IMR-90 (cell line): ENCODE measurements at regions not wholly inside any gene's neighbourhood (a gene's known extent, or its start where the extent isn't known, plus 50 kb on each side); places are given as distances from the start of the nearest gene placed in this dataset.

Experiments used
- ATAC-seq: fragments of 200-7000 bp; cut with Tn5 transposase; 2 replicates; pipeline ENCODE4 v1.9.1; 2020; ENCODE audit warnings: low read depth, mild to moderate bottlenecking, moderate library complexity
- BruUV-seq: library from RNA; stranded (reverse); fragments of 400-500 nt; replicated peaks from 2 replicates; lab custom pipeline; 2021; lab: Mats Ljungman, UMichigan
- CTCF ChIA-PET: fragments of 300-600 bp; formaldehyde crosslinking; extraction: SDS; loops from one replicate; lab custom pipeline; 2021; ENCODE audit warnings: antibody characterized with exemption; lab: Yijun Ruan, JAX
- POLR2A ChIA-PET: fragments of 300-600 bp; sonication (Branson Sonifier 250); formaldehyde crosslinking; loops from one replicate; lab custom pipeline; 2022; ENCODE audit warnings: antibody characterized with exemption; ENCODE audit not compliant: unreplicated experiment; lab: Charles Lee
- DNase-seq: peaks from one replicate; pipeline ENCODE4 v3.0.0; 2013
- H2AFZ ChIP-seq: replicated peaks from 2 replicates; pipeline ENCODE3; 2013; ENCODE audit warnings: low read length, mild to moderate bottlenecking; ENCODE audit not compliant: poor library complexity
- H2AK5ac ChIP-seq: 2 replicates; pipeline ENCODE4 v1.6.1; 2013; ENCODE audit warnings: low read depth, low read length, inconsistent platforms
- H2AK9ac ChIP-seq: replicated peaks from 2 replicates; pipeline ENCODE3; 2013; ENCODE audit warnings: mild to moderate bottlenecking, low read depth, low read length, moderate library complexity; ENCODE audit not compliant: poor library complexity
- H2BK120ac ChIP-seq: 2 replicates; pipeline ENCODE4 v1.6.1; 2013; ENCODE audit warnings: low read depth, low read length, inconsistent platforms
- H2BK15ac ChIP-seq: 3 replicates; pipeline ENCODE4 v1.6.1; 2013; ENCODE audit warnings: low read depth, low read length, inconsistent platforms
- H2BK20ac ChIP-seq: 2 replicates; pipeline ENCODE4 v1.6.1; 2013; ENCODE audit warnings: low read depth, mild to moderate bottlenecking, inconsistent platforms, low read length, moderate library complexity
- H2BK5ac ChIP-seq: 2 replicates; pipeline ENCODE4 v1.6.1; 2013; ENCODE audit warnings: mild to moderate bottlenecking, low read depth, low read length, inconsistent platforms; ENCODE audit not compliant: poor library complexity, severe bottlenecking
- H3K14ac ChIP-seq: replicated peaks from 2 replicates; pipeline ENCODE4 v1.6.1; 2013; ENCODE audit warnings: low read depth, low read length, inconsistent platforms
- H3K18ac ChIP-seq: 2 replicates; pipeline ENCODE4 v1.6.1; 2013; ENCODE audit warnings: low read depth, low read length, control low read depth
- H3K23ac ChIP-seq: 2 replicates; pipeline ENCODE4 v1.6.1; 2013; ENCODE audit warnings: low read depth, low read length, inconsistent platforms
- H3K27ac ChIP-seq: 2 replicates; pipeline ENCODE4 v1.5.1; 2013; ENCODE audit warnings: mild to moderate bottlenecking, control low read depth, low read length; ENCODE audit not compliant: insufficient read depth
- H3K27me3 ChIP-seq: 2 replicates; pipeline ENCODE4 v1.6.1; 2013; ENCODE audit warnings: low read length; ENCODE audit not compliant: control insufficient read depth, insufficient read depth
- H3K36me3 ChIP-seq: 2 replicates; pipeline ENCODE4 v1.6.1; 2013; ENCODE audit warnings: low read length, mixed read lengths; ENCODE audit not compliant: control insufficient read depth, insufficient read depth
- H3K4ac ChIP-seq: 2 replicates; pipeline ENCODE4 v1.6.1; 2013; ENCODE audit warnings: low read depth, low read length, inconsistent platforms
- H3K4me1 ChIP-seq: 2 replicates; pipeline ENCODE4 v1.6.1; 2013; ENCODE audit warnings: low read length, mixed read lengths; ENCODE audit not compliant: control insufficient read depth, insufficient read depth
- H3K4me2 ChIP-seq: 2 replicates; pipeline ENCODE4 v1.6.1; 2013; ENCODE audit warnings: low read depth, mild to moderate bottlenecking, control low read depth, low read length, moderate library complexity
- H3K4me3 ChIP-seq: 2 replicates; pipeline ENCODE4 v1.5.1; 2013; ENCODE audit warnings: low read depth, mild to moderate bottlenecking, control low read depth, low read length, moderate library complexity; ENCODE audit not compliant: insufficient read depth
- H3K56ac ChIP-seq: 2 replicates; pipeline ENCODE4 v1.6.1; 2013; ENCODE audit warnings: low read length, inconsistent platforms; ENCODE audit not compliant: insufficient read depth; ENCODE audit errors: extremely low read depth
- H3K79me1 ChIP-seq, 2 experiments: 2 replicates each; pipeline ENCODE4 v1.6.1; 2013; ENCODE audit warnings: low read length in 2 of 2, inconsistent platforms in 1 of 2, low read depth in 1 of 2
- H3K9ac ChIP-seq: 2 replicates; pipeline ENCODE4 v1.6.1; 2013; ENCODE audit warnings: low read depth, low read length, control low read depth
- H3K9me1 ChIP-seq: 2 replicates; pipeline ENCODE4 v1.6.1; 2013; ENCODE audit warnings: low read length, inconsistent platforms; ENCODE audit not compliant: insufficient read depth
- H3K9me3 ChIP-seq: 2 replicates; pipeline ENCODE4 v1.6.1; 2013; ENCODE audit warnings: low read length; ENCODE audit not compliant: control insufficient read depth, insufficient read depth
- H4K20me1 ChIP-seq: 2 replicates; pipeline ENCODE4 v1.6.1; 2013; ENCODE audit warnings: low read length, inconsistent platforms; ENCODE audit not compliant: insufficient read depth
- H4K5ac ChIP-seq: 2 replicates; pipeline ENCODE4 v1.6.1; 2013; ENCODE audit warnings: mild to moderate bottlenecking, low read depth, low read length, control low read depth
- H4K8ac ChIP-seq, 2 experiments: 2 replicates each; pipeline ENCODE4 v1.6.1; 2013; ENCODE audit warnings: low read depth in 2 of 2, low read length in 2 of 2, control low read depth in 1 of 2, inconsistent platforms in 1 of 2
- H4K91ac ChIP-seq: 2 replicates; pipeline ENCODE4 v1.6.1; 2013; ENCODE audit warnings: low read depth, low read length, inconsistent platforms; ENCODE audit not compliant: insufficient read depth
- CEBPB ChIP-seq: IDR thresholded peaks from 2 replicates; pipeline ENCODE4 v1.6.1; 2012; ENCODE audit warnings: low read depth, low read length, improper control_type of control experiment
- MAFK ChIP-seq: IDR thresholded peaks from 2 replicates; pipeline ENCODE4 v1.6.1; 2012; ENCODE audit warnings: low read depth, low read length, improper control_type of control experiment
- MAZ ChIP-seq: IDR thresholded peaks from 2 replicates; pipeline ENCODE4 v1.6.1; 2012; ENCODE audit warnings: low read depth, mild to moderate bottlenecking, low read length, improper control_type of control experiment, moderate library complexity, borderline replicate concordance
- NFE2L2 ChIP-seq: fragments of 150-350 bp; IDR thresholded peaks from 2 replicates; pipeline ENCODE4 v1.6.1; 2016; ENCODE audit warnings: low read depth, mild to moderate bottlenecking, low read length
- POLR2A ChIP-seq: IDR thresholded peaks from 2 replicates; pipeline ENCODE4 v1.6.1; 2012; ENCODE audit warnings: mild to moderate bottlenecking, low read depth, low read length
- RCOR1 ChIP-seq: IDR thresholded peaks from 2 replicates; pipeline ENCODE4 v1.6.1; 2012; ENCODE audit warnings: mild to moderate bottlenecking, low read length, improper control_type of control experiment; ENCODE audit not compliant: insufficient replicate concordance
- RFX5 ChIP-seq: IDR thresholded peaks from 2 replicates; pipeline ENCODE4 v1.8.0; 2012; ENCODE audit warnings: low read depth, mild to moderate bottlenecking, low read length, moderate library complexity
- WGBS, 2 experiments: methylation state at CpG; one replicate each; pipeline versions ENCODE4 v1.1.5 to v1.1.7; 2013; ENCODE audit warnings: missing lambda C conversion rate in 2 of 2; ENCODE audit not compliant: insufficient read length in 1 of 2; ENCODE audit errors: extremely low coverage in 2 of 2; 5-methylcytosine and 5-hydroxymethylcytosine counted together
- dilution Hi-C: fragments of 300-500 bp; cut with HindIII; formaldehyde crosslinking; loops from one replicate; pipeline ENCODE4 v1.14.3; 2018; ENCODE audit warnings: low sequenced_read_pairs; ENCODE audit not compliant: unreplicated experiment
- in situ Hi-C: fragments of 300-500 bp; cut with MboI; formaldehyde crosslinking; loops from 3 replicates; pipeline ENCODE4 v1.14.3; 2019; ENCODE audit warnings: low sequenced_read_pairs, inconsistent platforms, mixed read lengths
- intact Hi-C: fragments of 100-400 bp; cut with micrococcal nuclease; formaldehyde crosslinking; loops from 2 replicates; pipeline ENCODE4 v1.10.0; 2022

DNA sequence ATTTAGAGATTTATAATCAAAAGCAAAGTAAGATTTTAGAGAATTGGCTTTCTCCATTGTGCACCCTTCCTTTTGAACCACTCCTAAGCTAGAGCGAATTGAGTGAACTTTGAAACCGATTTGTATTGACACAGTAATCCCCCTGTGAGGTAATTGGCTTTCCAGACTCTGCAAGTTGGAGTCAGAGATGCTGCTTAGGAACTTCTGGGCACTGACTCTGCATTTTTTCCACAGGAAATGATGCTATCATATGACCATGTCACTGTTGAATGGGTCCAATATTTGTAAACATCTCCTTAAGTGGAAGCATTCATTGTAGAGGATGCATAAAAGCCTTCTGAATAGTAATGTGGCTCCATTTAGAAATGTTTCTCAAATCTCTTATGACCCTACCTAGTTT is 394.4 kb upstream of the ZNF608 start:
- WGBS, 2 experiments = no CpG with 5 or more reads among the region's 2 CpGs

More for the DNA sequence above, 394.4 kb upstream of the ZNF608 start:
- Histone ChIP-seq H2AFZ (no peak overlapping the region), H2BK15ac (no peak overlapping the region), H3K9ac (no peak overlapping the region), H3K4me2 (no peak overlapping the region), H3K79me1 (no peaks in the 10 kb centered on the region), H2BK120ac (peak overlapping the region; percentile 79; the same call in 1 of the 2 replicates), H4K20me1 (no peaks in the 10 kb centered on the region), H3K4me3 (no peak overlapping the region), H3K18ac (peak overlapping the region; percentile 39; the same call in 1 of the 2 replicates), H3K4me1 (peaks cover 2% of the 10 kb centered on the region), H3K56ac (no peak overlapping the region), H3K27me3 (no peaks in the 10 kb centered on the region), H3K9me3 (no peaks in the 10 kb centered on the region), H2AK9ac (no peak overlapping the region), H2AK5ac (no peak overlapping the region), H3K27ac (no peak overlapping the region), H3K23ac (no peak overlapping the region), H2BK20ac (no peak overlapping the region), H4K8ac (peak overlapping the region in 1 of 2 experiments; percentile 15; a peak in 1 of 4 replicates), H3K14ac (no peak overlapping the region), H3K9me1 (peaks cover 2% of the 10 kb centered on the region; the same call in 1 of the 2 replicates), H4K5ac (no peak overlapping the region), H3K4ac (no peak overlapping the region; the same call in 1 of the 2 replicates), H4K91ac (no peak overlapping the region; the same call in 1 of the 2 replicates), H2BK5ac (peak overlapping the region; percentile 52), H3K36me3 (no peaks in the 10 kb centered on the region)
- dilution Hi-C loops = no loop called here
- ATAC-seq (peak; percentile 89), DNase-seq (peak; percentile 93)
- intact Hi-C loops = no loop called here
- in situ Hi-C loops = no loop called here
- ChIA-PET CTCF (no interaction called here), POLR2A (no interaction called here)
- TF ChIP-seq POLR2A (no peak), NFE2L2 (peak; percentile 72), MAFK (peak; percentile 66), RFX5 (no peak), RCOR1 (no peak), CEBPB (no peak), MAZ (no peak)
- BruUV-seq = no TSS peak
